H1 (cell line): ENCODE measurements at regions not wholly inside any gene's neighbourhood (a gene's known extent, or its start where the extent isn't known, plus 50 kb on each side); places are given as distances from the start of the nearest gene placed in this dataset.

ENCODE experiments used
- CBX5 ChIP-seq: fragments of 300-800, 300-1000 bp; sonication (generic); IDR thresholded peaks from 2 replicates; pipeline ENCODE4 v1.7.1; 2016; ENCODE audit warnings: antibody characterized with exemption, low read length, low read depth
- CHD7 ChIP-seq: fragments of 300-600 bp; sonication (generic); IDR thresholded peaks from 2 replicates; pipeline ENCODE4 v1.7.1; 2012; ENCODE audit warnings: low read length, moderate library complexity, mild to moderate bottlenecking, inconsistent platforms; ENCODE audit not compliant: insufficient replicate concordance
- CREB1 ChIP-seq: IDR thresholded peaks from 2 replicates; pipeline ENCODE4 v1.6.1; 2012; ENCODE audit warnings: inconsistent platforms
- GABPA ChIP-seq: IDR thresholded peaks from 2 replicates; pipeline ENCODE4 v1.6.1; 2011; ENCODE audit warnings: mild to moderate bottlenecking, low read length, moderate library complexity, borderline replicate concordance; ENCODE audit not compliant: insufficient read depth
- JUN ChIP-seq: IDR thresholded peaks from 2 replicates; pipeline ENCODE4 v1.6.1; 2011; ENCODE audit warnings: low read depth, mild to moderate bottlenecking, improper control_type of control experiment, low read length
- KDM4A ChIP-seq: IDR thresholded peaks from one replicate; pipeline ENCODE4 v1.7.1; 2012; ENCODE audit warnings: low read depth, mild to moderate bottlenecking, moderate library complexity, low read length, inconsistent platforms; ENCODE audit not compliant: severe bottlenecking
- POU5F1 ChIP-seq: IDR thresholded peaks from 2 replicates; pipeline ENCODE4 v1.6.1; 2011; ENCODE audit warnings: low read depth, mild to moderate bottlenecking, low read length, moderate library complexity
- RAD21 ChIP-seq, 2 experiments: IDR thresholded peaks in 1 of 2; conservative IDR thresholded peaks in 1 of 2; 2 replicates each; pipeline ENCODE4 v1.6.1; 2011; ENCODE audit warnings: low read depth in 2 of 2, low read length in 2 of 2, improper control_type of control experiment in 1 of 2, inconsistent platforms in 1 of 2, mild to moderate bottlenecking in 1 of 2, moderate library complexity in 1 of 2
- SIN3A ChIP-seq, 2 experiments: IDR thresholded peaks in 1 of 2; conservative IDR thresholded peaks in 1 of 2; 2 replicates each; pipeline ENCODE4 v1.6.1; 2011 to 2012; ENCODE audit warnings: low read length in 2 of 2, improper control_type of control experiment in 1 of 2, low read depth in 1 of 2, mild to moderate bottlenecking in 1 of 2
- TAF1 ChIP-seq: IDR thresholded peaks from 2 replicates; pipeline ENCODE4 v1.6.1; 2011; ENCODE audit warnings: mild to moderate bottlenecking, low read depth, low read length
- TCF12 ChIP-seq: IDR thresholded peaks from 2 replicates; pipeline ENCODE4 v1.6.1; 2011; ENCODE audit warnings: low read depth, mild to moderate bottlenecking, low read length
- TEAD4 ChIP-seq: IDR thresholded peaks from 2 replicates; pipeline ENCODE4 v1.6.1; 2012; ENCODE audit warnings: low read depth, low read length, inconsistent platforms, mixed read lengths
- YY1 ChIP-seq: IDR thresholded peaks from 2 replicates; pipeline ENCODE4 v1.6.1; 2011; ENCODE audit warnings: low read depth, mild to moderate bottlenecking, low read length

GRCh38 chr1:199352351-199352750, 675.2 kb upstream of the NR5A2 start (continued):
- TF ChIP-seq CHD7 = no peak
- TF ChIP-seq SIN3A (conservative IDR thresholded peaks at IDR 0.05 in 1 of 2, IDR thresholded peaks at IDR 0.05 in 1 of 2; ENCODE audit: low read depth in 1 of 2, low read length in 2 of 2) = no peak
- TF ChIP-seq TEAD4 = no peak
- TF ChIP-seq TAF1 = no peak
- TF ChIP-seq TCF12 = no peak
- TF ChIP-seq POU5F1 = no peak
- no peak for TF ChIP-seq CREB1
- no peak for TF ChIP-seq CBX5
- TF ChIP-seq RAD21 (IDR thresholded peaks at IDR 0.05 in 1 of 2, conservative IDR thresholded peaks at IDR 0.05 in 1 of 2; ENCODE audit: low read depth in 2 of 2, low read length in 2 of 2) = no peak
- no peak for TF ChIP-seq GABPA
- no peak for TF ChIP-seq JUN
- TF ChIP-seq YY1 = no peak
- TF ChIP-seq KDM4A = no peak
